HEK293 (cell line): ENCODE measurements at regions not wholly inside any gene's neighbourhood (a gene's known extent, or its start where the extent isn't known, plus 50 kb on each side); places are given as distances from the start of the nearest gene placed in this dataset.

ENCODE experiments used
- BCL11A ChIP-seq: fragments of 450-650 bp; formaldehyde crosslinking; IDR thresholded peaks from 2 replicates; pipeline ENCODE4 v1.5.1; 2016; ENCODE audit warnings: low read depth, missing biosample characterization, missing genetic modification characterization
- KLF16 ChIP-seq: fragments of 450-650 bp; formaldehyde crosslinking; IDR thresholded peaks from 2 replicates; pipeline ENCODE4 v1.5.1; 2017; ENCODE audit warnings: missing biosample characterization, missing genetic modification characterization
- TSHZ1 ChIP-seq: fragments of 450-650 bp; formaldehyde crosslinking; IDR thresholded peaks from 2 replicates; pipeline ENCODE4 v1.5.1; 2016; ENCODE audit warnings: missing biosample characterization, missing genetic modification characterization, borderline replicate concordance
- YY1 ChIP-seq: fragments of 450-650 bp; formaldehyde crosslinking; IDR thresholded peaks from 2 replicates; pipeline ENCODE4 v1.5.1; 2018; ENCODE audit warnings: missing biosample characterization, missing genetic modification characterization
- ZNF133 ChIP-seq: fragments of 450-650 bp; formaldehyde crosslinking; IDR thresholded peaks from 2 replicates; pipeline ENCODE4 v1.5.1; 2016; ENCODE audit warnings: missing biosample characterization, missing genetic modification characterization
- ZNF302 ChIP-seq: fragments of 450-650 bp; formaldehyde crosslinking; IDR thresholded peaks from 2 replicates; pipeline ENCODE4 v1.5.1; 2016; ENCODE audit warnings: missing biosample characterization, missing genetic modification characterization, low read depth
- ZNF544 ChIP-seq: fragments of 450-650 bp; formaldehyde crosslinking; IDR thresholded peaks from 2 replicates; pipeline ENCODE4 v1.5.0; 2017; ENCODE audit warnings: missing biosample characterization, missing genetic modification characterization
- ZNF658 ChIP-seq: fragments of 450-650 bp; formaldehyde crosslinking; IDR thresholded peaks from 2 replicates; pipeline ENCODE4; 2016; ENCODE audit warnings: missing biosample characterization, missing genetic modification characterization
- ZNF670 ChIP-seq: fragments of 450-650 bp; formaldehyde crosslinking; IDR thresholded peaks from 2 replicates; pipeline ENCODE4 v1.5.1; 2016; ENCODE audit warnings: missing biosample characterization, missing genetic modification characterization, low read depth
- ZSCAN30 ChIP-seq: fragments of 450-650 bp; IDR thresholded peaks from 2 replicates; pipeline ENCODE4 v1.5.1; 2018; ENCODE audit warnings: missing biosample characterization, mild to moderate bottlenecking, missing genetic modification characterization, moderate library complexity
- TF ChIP-seq, protein P1 (sequence below): fragments of 450-650 bp; formaldehyde crosslinking; IDR thresholded peaks from 2 replicates; pipeline ENCODE4 v1.5.1; 2016; ENCODE audit warnings: missing biosample characterization, missing genetic modification characterization

GRCh38 chr11:120025606-120026335 lies 112.1 kb downstream of the TRIM29 start:
- TF ChIP-seq KLF16 (tag by site-specific recombination): no peak
- no peak for TF ChIP-seq YY1
- TF ChIP-seq ZNF658 (tag by site-specific recombination): no peak
- no peak for TF ChIP-seq TSHZ1
- TF ChIP-seq ZSCAN30: no peak
- no peak for TF ChIP-seq ZNF544 (tag by site-specific recombination)
- no peak for TF ChIP-seq ZNF302
- TF ChIP-seq BCL11A: no peak
- TF ChIP-seq, protein P1, sequence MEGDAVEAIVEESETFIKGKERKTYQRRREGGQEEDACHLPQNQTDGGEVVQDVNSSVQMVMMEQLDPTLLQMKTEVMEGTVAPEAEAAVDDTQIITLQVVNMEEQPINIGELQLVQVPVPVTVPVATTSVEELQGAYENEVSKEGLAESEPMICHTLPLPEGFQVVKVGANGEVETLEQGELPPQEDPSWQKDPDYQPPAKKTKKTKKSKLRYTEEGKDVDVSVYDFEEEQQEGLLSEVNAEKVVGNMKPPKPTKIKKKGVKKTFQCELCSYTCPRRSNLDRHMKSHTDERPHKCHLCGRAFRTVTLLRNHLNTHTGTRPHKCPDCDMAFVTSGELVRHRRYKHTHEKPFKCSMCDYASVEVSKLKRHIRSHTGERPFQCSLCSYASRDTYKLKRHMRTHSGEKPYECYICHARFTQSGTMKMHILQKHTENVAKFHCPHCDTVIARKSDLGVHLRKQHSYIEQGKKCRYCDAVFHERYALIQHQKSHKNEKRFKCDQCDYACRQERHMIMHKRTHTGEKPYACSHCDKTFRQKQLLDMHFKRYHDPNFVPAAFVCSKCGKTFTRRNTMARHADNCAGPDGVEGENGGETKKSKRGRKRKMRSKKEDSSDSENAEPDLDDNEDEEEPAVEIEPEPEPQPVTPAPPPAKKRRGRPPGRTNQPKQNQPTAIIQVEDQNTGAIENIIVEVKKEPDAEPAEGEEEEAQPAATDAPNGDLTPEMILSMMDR: no peak
- TF ChIP-seq ZNF133 (tag by site-specific recombination): no peak
- no peak for TF ChIP-seq ZNF670 (tag by site-specific recombination)
